SK-N-MC (cell line): ENCODE measurements at regions not wholly inside any gene's neighbourhood (a gene's known extent, or its start where the extent isn't known, plus 50 kb on each side); places are given as distances from the start of the nearest gene placed in this dataset.

ENCODE experiments used
- EZH2 ChIP-seq: fragments of 200-600 bp; sonication (generic); IDR thresholded peaks from one replicate; pipeline ENCODE4 v1.6.1; 2017; ENCODE audit warnings: antibody characterized with exemption
- POLR2AphosphoS5 ChIP-seq: IDR thresholded peaks from 2 replicates; pipeline ENCODE4 v1.6.1; 2012; ENCODE audit warnings: mild to moderate bottlenecking, low read depth, low read length, borderline replicate concordance

- no peak for TF ChIP-seq EZH2
- no peak for TF ChIP-seq POLR2AphosphoS5
Observed at GRCh38 chr1:182279302-182279701, 112.3 kb downstream of the GLUL start.
